ENCODE measurements at regions not wholly inside any gene's neighbourhood (a gene's known extent, or its start where the extent isn't known, plus 50 kb on each side); places are given as distances from the start of the nearest gene placed in this dataset.

GRCh38 chr4:148530114-148530513, 87.9 kb upstream of the NR3C2 start:
- no peak overlapping the region for H3K4me3 ChIP-seq (ENCODE audit: low read depth, low read length)
- ChIA-PET POLR2A (no interaction called here), CTCF (no interaction called here)
- TF ChIP-seq CTCF (IDR thresholded peaks at IDR 0.05; ENCODE audit: insufficient read depth, low read length, missing control alignments): no peak
- DNase-seq (ENCODE audit: low read depth, low spot score): no peak

GRCh38 chr4:148527571-148527970, 85.4 kb upstream of the NR3C2 start:
- no peak for TF ChIP-seq CTCF (IDR thresholded peaks at IDR 0.05; ENCODE audit: insufficient read depth, low read length, missing control alignments)
- ChIA-PET POLR2A (no interaction called here), CTCF (no interaction called here)
- H3K4me3 ChIP-seq (ENCODE audit: low read depth, low read length): no peak overlapping the region
- DNase-seq (ENCODE audit: low read depth, low spot score): no peak

DNA sequence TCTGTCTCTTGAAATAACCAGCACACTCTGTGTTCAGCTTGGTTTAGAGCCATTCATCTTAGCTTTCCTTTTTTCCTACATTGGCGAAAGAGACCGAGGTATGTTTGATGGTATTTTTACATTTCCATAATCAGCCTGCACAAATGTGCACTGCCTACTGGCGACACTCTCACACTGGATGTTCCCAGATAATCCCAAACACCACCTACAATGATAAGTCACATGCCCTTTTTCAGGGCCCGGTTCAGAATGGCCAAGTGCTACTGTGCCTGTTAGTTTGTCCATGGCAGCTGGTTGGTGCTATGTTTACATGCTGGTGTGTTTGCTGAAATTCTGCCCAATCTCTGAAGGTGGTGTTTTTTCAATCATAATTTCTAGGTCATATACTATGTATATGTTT, 80.8 kb upstream of the NR3C2 start:
- H3K4me3 ChIP-seq (ENCODE audit: low read depth, low read length): no peak overlapping the region
- TF ChIP-seq CTCF (IDR thresholded peaks at IDR 0.05; ENCODE audit: insufficient read depth, low read length, missing control alignments): no peak
- CTCF ChIA-PET: no interaction called here
- POLR2A ChIA-PET: no interaction called here
- no peak for DNase-seq (ENCODE audit: low read depth, low spot score)

DNA sequence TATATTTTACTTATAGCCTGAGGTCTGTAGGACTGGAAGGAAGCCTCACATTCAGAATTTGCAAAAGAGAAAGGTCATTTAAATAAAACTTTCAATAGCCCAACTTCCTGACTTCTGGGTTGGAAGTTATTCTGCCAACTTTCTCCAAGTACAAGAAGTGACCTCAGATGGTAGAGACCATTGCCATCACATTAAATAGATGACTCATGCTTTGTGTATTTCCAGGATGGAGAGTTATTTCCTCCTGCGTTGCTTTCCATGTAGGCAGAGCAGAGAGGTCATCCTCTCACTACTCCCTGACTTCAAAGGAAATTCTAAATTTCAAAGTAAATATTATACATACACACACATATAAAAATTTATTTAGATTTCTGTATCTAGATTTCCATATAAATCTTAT, 73.0 kb upstream of the NR3C2 start:
- CTCF ChIA-PET: no interaction called here
- TF ChIP-seq CTCF (IDR thresholded peaks at IDR 0.05; ENCODE audit: insufficient read depth, low read length, missing control alignments): no peak
- H3K4me3 ChIP-seq (ENCODE audit: low read depth, low read length): no peak overlapping the region
- DNase-seq (ENCODE audit: low read depth, low spot score): no peak
- POLR2A ChIA-PET: no interaction called here

- ChIA-PET CTCF (no interaction called here), POLR2A (no interaction called here)
- TF ChIP-seq CTCF (IDR thresholded peaks at IDR 0.05; ENCODE audit: insufficient read depth, low read length, missing control alignments): no peak
- DNase-seq (ENCODE audit: low read depth, low spot score): no peak
- no peak overlapping the region for H3K4me3 ChIP-seq (ENCODE audit: low read depth, low read length)
Measured at GRCh38 chr4:148514581-148514980, 72.4 kb upstream of the NR3C2 start.

DNA sequence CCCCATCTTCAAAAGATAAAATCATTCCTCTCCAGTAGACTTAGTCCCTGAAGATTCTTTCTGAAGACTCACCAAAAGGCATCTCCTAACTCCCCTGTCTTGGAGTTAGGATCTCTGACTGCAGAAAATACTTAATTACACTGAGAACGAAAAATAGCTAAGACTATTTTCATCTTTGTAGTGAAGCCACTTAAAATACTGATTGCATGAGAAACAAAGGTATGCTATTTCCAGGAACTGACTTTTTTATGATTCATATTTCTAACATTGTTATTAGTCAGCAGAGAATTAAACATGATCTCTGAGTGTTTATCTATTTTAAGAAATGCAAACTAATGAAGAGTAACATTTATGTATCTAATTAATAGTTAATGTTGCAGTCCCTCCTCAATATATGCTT, 71.8 kb upstream of the NR3C2 start:
- no peak for DNase-seq (ENCODE audit: low read depth, low spot score)
- CTCF ChIA-PET: no interaction called here
- no peak for TF ChIP-seq CTCF (IDR thresholded peaks at IDR 0.05; ENCODE audit: insufficient read depth, low read length, missing control alignments)
- POLR2A ChIA-PET: no interaction called here
- no peak overlapping the region for H3K4me3 ChIP-seq (ENCODE audit: low read depth, low read length)
